LHCN-M2 (cell line): ENCODE measurements at regions not wholly inside any gene's neighbourhood (a gene's known extent, or its start where the extent isn't known, plus 50 kb on each side); places are given as distances from the start of the nearest gene placed in this dataset.

ENCODE experiments used
- DNase-seq: peaks from one replicate; pipeline ENCODE4 v3.0.0-alpha.2; 2012; ENCODE audit warnings: low read depth

- no peak for DNase-seq
Measured at GRCh38 chr16:86682219-86682904, 104.0 kb downstream of the FOXL1 start.

- DNase-seq = no peak
Measured at GRCh38 chr16:86683441-86684194, 105.3 kb downstream of the FOXL1 start.

GRCh38 chr16:86685076-86685475, 106.7 kb downstream of the FOXL1 start:
- DNase-seq = no peak

- no peak for DNase-seq
Measured at GRCh38 chr16:86690970-86691369, 112.6 kb downstream of the FOXL1 start.

- no peak for DNase-seq
Measured at GRCh38 chr16:86692426-86692825, 114.1 kb downstream of the FOXL1 start.

- DNase-seq = no peak
Measured at GRCh38 chr16:86693033-86693432, 114.7 kb downstream of the FOXL1 start.

GRCh38 chr16:86697715-86698114, 119.4 kb downstream of the FOXL1 start:
- DNase-seq = no peak

- no peak for DNase-seq
Measured at GRCh38 chr16:86700046-86700945, 121.9 kb downstream of the FOXL1 start.

GRCh38 chr16:86701286-86701975, 123.1 kb downstream of the FOXL1 start:
- no peak for DNase-seq

- DNase-seq = no peak
Measured at GRCh38 chr16:86702824-86703588, 124.7 kb downstream of the FOXL1 start.

- no peak for DNase-seq
Measured at GRCh38 chr16:86704516-86704915, 126.2 kb downstream of the FOXL1 start.

- DNase-seq = no peak
Measured at GRCh38 chr16:86706726-86707125, 128.4 kb downstream of the FOXL1 start.

GRCh38 chr16:86707171-86707570, 128.8 kb downstream of the FOXL1 start:
- DNase-seq = no peak

GRCh38 chr16:86707581-86707980, 129.2 kb downstream of the FOXL1 start:
- DNase-seq = no peak

- no peak for DNase-seq
Measured at GRCh38 chr16:86708431-86708830, 130.1 kb downstream of the FOXL1 start.

- no peak for DNase-seq
Measured at GRCh38 chr16:86709103-86709502, 130.8 kb downstream of the FOXL1 start.

- no peak for DNase-seq
Measured at GRCh38 chr16:86709902-86710601, 131.7 kb downstream of the FOXL1 start.

- no peak for DNase-seq
Measured at GRCh38 chr16:86710602-86710950, 132.2 kb downstream of the FOXL1 start.

- DNase-seq = no peak
Measured at GRCh38 chr16:86712158-86713009, 134.0 kb downstream of the FOXL1 start.
